ENCODE measurements at regions not wholly inside any gene's neighbourhood (a gene's known extent, or its start where the extent isn't known, plus 50 kb on each side); places are given as distances from the start of the nearest gene placed in this dataset.

DNA sequence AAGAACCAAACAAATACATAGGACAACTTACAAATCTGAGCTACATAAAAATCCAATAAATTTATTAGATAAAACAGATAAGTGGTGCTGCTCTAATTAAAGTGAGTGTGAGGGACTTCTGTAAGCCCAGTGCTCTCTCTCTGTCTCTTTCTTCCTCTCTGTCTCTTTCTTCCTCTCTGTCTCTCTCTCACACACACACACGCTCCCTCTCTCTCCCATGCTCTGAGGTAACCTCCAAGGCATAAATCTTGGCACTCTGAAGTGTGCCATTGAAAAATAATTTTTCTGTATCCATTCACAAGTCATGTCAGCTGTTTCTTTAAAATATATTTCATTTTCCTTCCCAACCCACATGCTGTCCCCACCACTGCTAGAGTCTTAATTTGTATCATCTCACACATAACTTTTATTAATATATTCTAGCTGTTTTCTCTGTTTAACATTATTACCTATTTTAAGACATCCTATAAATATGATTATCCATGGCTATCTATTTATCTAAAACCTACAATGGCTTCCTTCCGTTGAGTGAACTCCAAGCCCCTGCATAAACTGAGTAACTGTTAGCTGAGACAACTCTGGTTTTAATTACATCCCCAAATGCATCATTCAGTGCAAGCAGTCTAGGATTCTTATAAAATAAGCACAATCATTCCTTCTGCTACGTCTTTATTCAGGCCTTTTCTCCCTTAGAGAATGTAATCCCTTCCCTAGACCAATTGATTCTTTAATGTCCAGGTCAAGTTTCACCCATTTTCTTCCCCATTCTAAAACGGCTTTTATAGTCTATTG lies 57.4 kb upstream of the SLC5A12 start:
- TF ChIP-seq, protein P1, sequence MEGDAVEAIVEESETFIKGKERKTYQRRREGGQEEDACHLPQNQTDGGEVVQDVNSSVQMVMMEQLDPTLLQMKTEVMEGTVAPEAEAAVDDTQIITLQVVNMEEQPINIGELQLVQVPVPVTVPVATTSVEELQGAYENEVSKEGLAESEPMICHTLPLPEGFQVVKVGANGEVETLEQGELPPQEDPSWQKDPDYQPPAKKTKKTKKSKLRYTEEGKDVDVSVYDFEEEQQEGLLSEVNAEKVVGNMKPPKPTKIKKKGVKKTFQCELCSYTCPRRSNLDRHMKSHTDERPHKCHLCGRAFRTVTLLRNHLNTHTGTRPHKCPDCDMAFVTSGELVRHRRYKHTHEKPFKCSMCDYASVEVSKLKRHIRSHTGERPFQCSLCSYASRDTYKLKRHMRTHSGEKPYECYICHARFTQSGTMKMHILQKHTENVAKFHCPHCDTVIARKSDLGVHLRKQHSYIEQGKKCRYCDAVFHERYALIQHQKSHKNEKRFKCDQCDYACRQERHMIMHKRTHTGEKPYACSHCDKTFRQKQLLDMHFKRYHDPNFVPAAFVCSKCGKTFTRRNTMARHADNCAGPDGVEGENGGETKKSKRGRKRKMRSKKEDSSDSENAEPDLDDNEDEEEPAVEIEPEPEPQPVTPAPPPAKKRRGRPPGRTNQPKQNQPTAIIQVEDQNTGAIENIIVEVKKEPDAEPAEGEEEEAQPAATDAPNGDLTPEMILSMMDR (IDR thresholded peaks at IDR 0.05; ENCODE audit: low read length) = no peak
- TF ChIP-seq EZH2 (IDR thresholded peaks at IDR 0.05; ENCODE audit: borderline replicate concordance, low read length) = no peak
